K562 (cell line): ENCODE measurements at regions not wholly inside any gene's neighbourhood (a gene's known extent, or its start where the extent isn't known, plus 50 kb on each side); places are given as distances from the start of the nearest gene placed in this dataset.

ENCODE experiments used
- ATAC-seq: fragments of 200-7000 bp; cut with Tn5 transposase; 3 replicates; pipeline ENCODE4 v1.9.1; 2020; ENCODE audit warnings: moderate library complexity
- BruUV-seq: library from RNA; stranded (reverse); fragments of 400-500 nt; replicated peaks from 2 replicates; lab custom pipeline; 2021; lab: Mats Ljungman, UMichigan
- CTCF ChIA-PET: fragments of 300-600 bp; formaldehyde crosslinking; extraction: SDS; loops from one replicate; lab custom pipeline; 2021; ENCODE audit warnings: low intra/inter-chr PET ratio; lab: Yijun Ruan, JAX
- POLR2A ChIA-PET: fragments of 300-600, 350-650 bp; sonication (Branson Sonifier 250); formaldehyde crosslinking; extraction: SDS; loops from one replicate; lab custom pipeline; 2021; ENCODE audit warnings: antibody characterized with exemption, inconsistent platforms; lab: Yijun Ruan, JAX
- DNase-seq, 4 experiments: peaks; one replicate each; pipeline versions ENCODE4 v3.0.0 to v3.0.0-alpha.2; 2011 to 2018; ENCODE audit warnings: low spot score in 3 of 4, mixed read lengths in 3 of 4; ENCODE audit errors: extremely low read depth in 1 of 4
- FAIRE-seq: peaks from 2 replicates; lab custom pipeline; 2011; peaks lifted over from hg19 to GRCh38; lab: Jason Lieb, UNC
- H2AFZ ChIP-seq: 2 replicates; pipeline ENCODE4 v1.6.0; 2011; ENCODE audit warnings: low read depth, low read length, control low read depth, inconsistent platforms
- H3K27ac ChIP-seq: fragments of 200-600 bp; 3 replicates; pipeline ENCODE4 v1.8.0; 2011; ENCODE audit warnings: low read depth, mild to moderate bottlenecking, control low read depth, inconsistent platforms, low read length, moderate library complexity, mixed read lengths; ENCODE audit errors: extremely low read depth
- H3K27me3 ChIP-seq, 2 experiments: fragments of 300-600 bp in 1 of 2; 2 replicates in 1 of 2; 3 replicates in 1 of 2; pipeline versions ENCODE4 v1.6.0 to v1.8.0; 2011; ENCODE audit warnings: inconsistent platforms in 2 of 2, low read length in 2 of 2, mild to moderate bottlenecking in 1 of 2, mixed read lengths in 1 of 2, moderate library complexity in 1 of 2; ENCODE audit not compliant: control insufficient read depth in 2 of 2, insufficient read depth in 2 of 2
- H3K36me3 ChIP-seq: fragments of 300-600 bp; 3 replicates; pipeline ENCODE4 v1.8.0; 2011; ENCODE audit warnings: mild to moderate bottlenecking, low read length, inconsistent platforms; ENCODE audit not compliant: control insufficient read depth, insufficient read depth
- H3K4me1 ChIP-seq, 2 experiments: fragments of 200-600 bp in 1 of 2; replicated peaks in 1 of 2; 2 replicates in 1 of 2; 3 replicates in 1 of 2; pipeline versions ENCODE4 v1.5.1 to v1.8.0; 2011; ENCODE audit warnings: inconsistent platforms in 2 of 2, low read length in 2 of 2, mild to moderate bottlenecking in 1 of 2, mixed read lengths in 1 of 2, moderate library complexity in 1 of 2; ENCODE audit not compliant: control insufficient read depth in 2 of 2, insufficient read depth in 2 of 2
- H3K4me2 ChIP-seq: 2 replicates; pipeline ENCODE4 v1.6.1; 2011; ENCODE audit warnings: low read length, control low read depth, inconsistent platforms, mixed read lengths; ENCODE audit not compliant: insufficient read depth
- H3K4me3 ChIP-seq: fragments of 200-600 bp; sonication (generic), shearing (Covaris generic); 2 replicates; pipeline ENCODE4 v1.5.1; 2016; ENCODE audit warnings: control low read depth, inconsistent platforms
- H3K79me2 ChIP-seq: fragments of 200-600 bp; 3 replicates; pipeline ENCODE4 v1.8.0; 2011; ENCODE audit warnings: low read length, inconsistent platforms; ENCODE audit not compliant: control insufficient read depth, insufficient read depth
- H3K9ac ChIP-seq, 2 experiments: 2 replicates each; pipeline versions ENCODE4 v1.6.0 to v1.6.1; 2011; ENCODE audit warnings: low read depth in 2 of 2, low read length in 2 of 2, control low read depth in 1 of 2, inconsistent platforms in 1 of 2, mild to moderate bottlenecking in 1 of 2, mixed read lengths in 1 of 2; ENCODE audit not compliant: insufficient read depth in 1 of 2
- H3K9me1 ChIP-seq: one replicate; pipeline ENCODE4 v1.6.0; 2011; ENCODE audit warnings: inconsistent platforms, mild to moderate bottlenecking, low read length, moderate library complexity; ENCODE audit not compliant: control insufficient read depth, insufficient read depth
- H3K9me3 ChIP-seq: replicated peaks from 2 replicates; pipeline ENCODE4 v1.5.1; 2011; ENCODE audit warnings: low read depth, low read length, inconsistent platforms; ENCODE audit not compliant: control insufficient read depth, insufficient read depth
- H4K20me1 ChIP-seq: replicated peaks from 2 replicates; pipeline ENCODE4 v1.6.1; 2011; ENCODE audit warnings: low read length, inconsistent platforms, mixed read lengths; ENCODE audit not compliant: control insufficient read depth, insufficient read depth
- DPF2 ChIP-seq: fragments of 450-650 bp; IDR thresholded peaks from 2 replicates; pipeline ENCODE4 v1.6.1; 2016
- HMG20B ChIP-seq: fragments of 250-450 bp; sonication (Bioruptor Pico); IDR thresholded peaks from 2 replicates; pipeline ENCODE4 v1.5.0; 2021; ENCODE audit warnings: mild to moderate bottlenecking
- NONO ChIP-seq, 2 experiments: fragments of 200-400 bp in 1 of 2; fragments of 450-650 bp in 1 of 2; formaldehyde crosslinking in 1 of 2; IDR thresholded peaks; 2 replicates each; pipeline ENCODE4 v1.6.1; 2017; ENCODE audit warnings: low read depth in 2 of 2, mild to moderate bottlenecking in 2 of 2, moderate library complexity in 2 of 2, low read length in 1 of 2
- WGBS: fragments of 100-300 bp; shearing (Covaris generic); methylation state at CpG from one replicate; pipeline ENCODE4 v1.1.6; 2016; ENCODE audit warnings: low coverage, mixed read lengths; ENCODE audit not compliant: insufficient coverage; ENCODE audit errors: missing lambda C conversion rate; 5-methylcytosine and 5-hydroxymethylcytosine counted together
- in situ Hi-C: fragments of 300-500 bp; cut with MboI; formaldehyde crosslinking; loops from 4 replicates; pipeline ENCODE4 v1.15.0; 2018; ENCODE audit warnings: inconsistent platforms, mixed read lengths
- intact Hi-C: fragments of 100-400 bp; cut with micrococcal nuclease; formaldehyde crosslinking; loops from 2 replicates; pipeline ENCODE4 v1.14.2; 2022
- TF ChIP-seq, protein P1 (sequence below): fragments of 200-800 bp; sonication (Bioruptor generic); IDR thresholded peaks from 2 replicates; pipeline ENCODE4 v1.6.1; 2017; ENCODE audit warnings: missing genetic modification characterization, missing compliant biosample characterization

DNA sequence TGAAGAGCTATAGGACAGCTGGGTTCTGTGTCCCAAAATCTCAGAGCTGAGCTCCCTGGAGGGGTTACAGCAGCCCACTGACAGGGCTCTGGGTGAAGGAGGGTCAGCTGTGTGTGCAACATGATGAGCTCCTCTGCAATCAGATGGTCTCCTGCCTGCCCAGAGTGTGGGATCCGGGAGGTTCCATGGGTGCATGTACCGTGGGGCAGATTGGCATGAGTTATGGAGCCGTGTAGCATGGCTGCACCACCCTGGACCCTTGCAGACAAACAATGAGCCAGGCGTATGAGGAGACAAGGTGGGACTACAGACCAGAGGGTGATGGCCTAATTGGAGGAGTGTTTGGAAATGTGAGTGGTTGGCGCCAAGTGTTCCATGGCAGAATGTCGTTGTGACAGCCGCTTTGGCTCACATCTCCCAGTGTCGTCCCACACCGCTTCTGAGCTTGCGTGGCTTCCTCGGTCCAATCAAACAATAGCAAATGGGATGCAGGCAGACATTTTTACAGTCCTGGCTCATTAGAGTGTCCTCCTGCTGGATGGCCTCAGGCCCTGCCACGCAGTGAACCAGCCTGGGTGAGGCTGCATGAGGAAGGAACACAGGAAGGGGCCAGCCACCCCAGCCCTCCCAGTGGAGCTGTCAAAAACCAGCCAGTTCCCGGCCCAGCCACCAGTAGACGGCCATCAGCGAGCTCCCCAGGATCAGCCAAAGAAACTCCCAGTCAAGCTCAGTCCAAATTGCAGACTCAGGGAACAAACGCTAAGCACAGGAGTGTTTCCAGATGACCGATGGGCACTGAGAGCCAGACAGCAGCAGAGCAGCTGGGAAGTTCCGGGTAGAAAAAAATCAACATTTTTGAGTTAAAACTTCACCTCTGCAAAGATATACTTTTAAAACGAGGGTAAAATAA, 1066.9 kb downstream of the BRD1 start:
- Histone ChIP-seq H3K9me3 (no peaks in the 10 kb centered on the region), H3K4me3 (no peak overlapping the region), H3K79me2 (no peaks in the 10 kb centered on the region), H3K4me2 (no peak overlapping the region), H3K27me3 (peaks cover 0 to 4% of the 10 kb centered on the region in 2 experiments; a peak in 1 of 5 replicates), H2AFZ (no peak overlapping the region)
- FAIRE-seq: no peak
- TF ChIP-seq HMG20B (CRISPR knock-in tag) (no peak), NONO (IDR thresholded peaks at IDR 0.05; ENCODE audit: low read depth in 2 of 2, low read length in 1 of 2) (no peak), DPF2 (no peak)
- TF ChIP-seq, protein P1, sequence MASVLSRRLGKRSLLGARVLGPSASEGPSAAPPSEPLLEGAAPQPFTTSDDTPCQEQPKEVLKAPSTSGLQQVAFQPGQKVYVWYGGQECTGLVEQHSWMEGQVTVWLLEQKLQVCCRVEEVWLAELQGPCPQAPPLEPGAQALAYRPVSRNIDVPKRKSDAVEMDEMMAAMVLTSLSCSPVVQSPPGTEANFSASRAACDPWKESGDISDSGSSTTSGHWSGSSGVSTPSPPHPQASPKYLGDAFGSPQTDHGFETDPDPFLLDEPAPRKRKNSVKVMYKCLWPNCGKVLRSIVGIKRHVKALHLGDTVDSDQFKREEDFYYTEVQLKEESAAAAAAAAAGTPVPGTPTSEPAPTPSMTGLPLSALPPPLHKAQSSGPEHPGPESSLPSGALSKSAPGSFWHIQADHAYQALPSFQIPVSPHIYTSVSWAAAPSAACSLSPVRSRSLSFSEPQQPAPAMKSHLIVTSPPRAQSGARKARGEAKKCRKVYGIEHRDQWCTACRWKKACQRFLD (CRISPR knock-in tag): no peak
- TF ChIP-seq, all 486 proteins: peak for 0
- Histone ChIP-seq H3K27ac (no peak overlapping the region), H4K20me1 (no peaks in the 10 kb centered on the region), H3K36me3 (no peaks in the 10 kb centered on the region), H3K9me1 (no peaks in the 10 kb centered on the region), H3K9ac (no peak overlapping the region), H3K4me1 (no peaks in the 10 kb centered on the region)
- POLR2A ChIA-PET: interaction anchor here (0.6 kb wide), 1 partner anchor 228 kb away, joined by 3 read pairs; no protein-coding TSS in a partner anchor
- intact Hi-C loops (no loop called here), in situ Hi-C loops (no loop called here)
- ATAC-seq (no peak), DNase-seq (no peak)
- 0% methylated on average over 15 of the region's 19 CpGs for WGBS
- CTCF ChIA-PET: no interaction called here
- BruUV-seq: no TSS peak
